Panc1 (cell line): ENCODE measurements at regions not wholly inside any gene's neighbourhood (a gene's known extent, or its start where the extent isn't known, plus 50 kb on each side); places are given as distances from the start of the nearest gene placed in this dataset.

Source experiments
- POLR2AphosphoS5 ChIP-seq: IDR thresholded peaks from 2 replicates; pipeline ENCODE4 v1.6.1; 2012; ENCODE audit warnings: mild to moderate bottlenecking, low read depth, low read length, moderate library complexity
- REST ChIP-seq, 2 experiments: IDR thresholded peaks; 2 replicates each; pipeline ENCODE4 v1.6.1; 2011 to 2012; ENCODE audit warnings: low read depth in 2 of 2, control low read depth in 1 of 2, low read length in 1 of 2, mild to moderate bottlenecking in 1 of 2, moderate library complexity in 1 of 2; ENCODE audit not compliant: insufficient read depth in 1 of 2

- TF ChIP-seq POLR2AphosphoS5 (no peak), REST (IDR thresholded peaks at IDR 0.05; ENCODE audit: insufficient read depth in 1 of 2, low read depth in 2 of 2, low read length in 1 of 2) (no peak)
These were observed 433.9 kb upstream of the MAP3K7 start for GRCh38 chr6:91020744-91021143.
